ENCODE measurements at regions not wholly inside any gene's neighbourhood (a gene's known extent, or its start where the extent isn't known, plus 50 kb on each side); places are given as distances from the start of the nearest gene placed in this dataset.

DNA sequence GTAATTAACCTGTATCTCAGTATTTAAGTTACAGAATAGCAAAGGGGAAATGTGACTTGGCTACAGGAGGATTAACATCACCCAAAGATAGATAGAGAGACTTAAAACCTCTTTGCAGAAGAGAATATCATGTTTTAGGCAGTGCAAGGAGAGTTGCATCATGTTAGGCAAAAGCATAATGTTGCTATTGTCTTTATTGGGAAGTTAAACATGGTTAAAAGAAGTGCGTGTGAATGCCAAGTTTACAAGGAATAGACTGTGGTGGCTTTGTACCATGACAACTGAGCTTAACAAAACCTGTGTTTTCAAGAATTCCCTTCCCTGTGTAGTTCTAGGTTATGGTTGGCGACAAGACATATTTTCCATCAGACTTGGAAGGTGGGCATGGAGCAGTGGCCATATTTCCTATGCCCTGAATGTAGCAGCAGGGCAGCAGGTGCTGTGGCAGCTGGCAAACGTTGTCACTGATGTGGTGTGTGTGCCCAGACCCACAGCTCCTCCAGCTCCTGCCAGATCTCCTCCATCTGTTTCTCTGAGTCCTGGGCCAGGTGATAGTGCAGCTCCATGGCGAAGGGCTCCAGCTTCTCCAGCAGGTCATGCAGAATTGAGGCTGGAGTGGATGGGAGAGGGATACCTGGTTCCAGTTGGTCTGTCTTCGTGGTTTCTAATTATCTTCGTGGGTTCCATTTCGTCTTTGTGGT, 163.3 kb downstream of the QRSL1 start:
- TF ChIP-seq EZH2 (IDR thresholded peaks at IDR 0.05) (no peak), POLR2AphosphoS5 (IDR thresholded peaks at IDR 0.05; ENCODE audit: borderline replicate concordance, low read depth, low read length) (no peak), FOXP2 (optimal IDR thresholded peaks at IDR 0.05; ENCODE audit: control extremely low read depth, extremely low read length, insufficient read depth) (no peak)
